Ascending aorta (tissue), 2 donors: ENCODE measurements at regions not wholly inside any gene's neighbourhood (a gene's known extent, or its start where the extent isn't known, plus 50 kb on each side); places are given as distances from the start of the nearest gene placed in this dataset.
"Not testable (repeated sequence)": the region's sequence is repeated elsewhere in the genome, so short reads cannot be mapped to it uniquely, and the experiment has no call there.

Experiments
- DNase-seq, 2 donors: peaks; one replicate each; pipeline ENCODE4 v3.0.0-alpha.2; 2019; ENCODE audit warnings: low spot score in 2 of 2
- H3K27ac ChIP-seq, 2 donors: fragments of 200-600 bp; sonication (generic); one replicate each; pipeline ENCODE4 v1.5.1; 2016 to 2017; ENCODE audit warnings: mild to moderate bottlenecking in 1 of 2
- H3K27me3 ChIP-seq: fragments of 200-600 bp; sonication (generic); one replicate; pipeline ENCODE4 v1.5.1; 2017
- H3K36me3 ChIP-seq, 2 donors: fragments of 200-600 bp; sonication (generic); one replicate each; pipeline ENCODE4 v1.5.1; 2016
- H3K4me1 ChIP-seq, 2 donors: fragments of 200-600 bp; sonication (generic); one replicate each; pipeline ENCODE4 v1.5.1; 2016 to 2017; ENCODE audit warnings: mild to moderate bottlenecking in 1 of 2
- H3K4me3 ChIP-seq, 2 donors: fragments of 200-600 bp; sonication (generic); one replicate each; pipeline ENCODE4 v1.5.1; 2016 to 2017; ENCODE audit warnings: mild to moderate bottlenecking in 1 of 2
- H3K9me3 ChIP-seq, 2 donors: fragments of 200-600 bp; sonication (generic); one replicate each; pipeline ENCODE4 v1.5.1; 2016
- CTCF ChIP-seq, 3 experiments: fragments of 200-600 bp in 2 of 3; fragments of 450-650 bp in 1 of 3; sonication (generic) in 2 of 3; IDR thresholded peaks; one replicate each; pipeline ENCODE4 v1.5.1; 2016 to 2019; ENCODE audit warnings: antibody characterized with exemption in 3 of 3, mild to moderate bottlenecking in 1 of 3, moderate library complexity in 1 of 3
- intact Hi-C: fragments of 100-400 bp; cut with DNase I; formaldehyde crosslinking; loops from one replicate; pipeline ENCODE4 v1.15.1; 2023

DNA sequence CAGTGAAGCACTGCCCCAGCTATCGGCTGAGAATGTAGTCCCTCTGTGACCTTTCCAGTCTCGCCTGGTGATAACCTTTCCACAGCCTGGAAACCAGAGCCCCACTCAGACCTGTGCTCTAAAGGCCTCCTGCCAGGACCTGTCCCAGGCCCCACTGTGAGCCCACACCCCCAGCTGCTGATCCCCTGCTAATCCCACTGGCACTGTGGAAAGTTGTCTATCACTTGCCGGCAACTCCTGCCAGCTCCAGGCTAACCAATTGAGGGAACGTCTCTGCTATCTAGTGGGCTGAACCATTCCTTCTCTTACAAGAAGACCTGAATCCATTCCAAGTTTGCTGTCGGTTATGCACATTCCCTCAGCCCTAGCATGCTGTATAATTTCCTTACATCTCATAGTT is 328.2 kb downstream of the FAM181B start:
- no peak overlapping the region for H3K27ac ChIP-seq
- intact Hi-C loops = no loop called here
- no peaks in the 10 kb centered on the region for H3K27me3 ChIP-seq
- DNase-seq = no peak
- no peak for TF ChIP-seq CTCF (IDR thresholded peaks at IDR 0.05)
- no peaks in the 10 kb centered on the region for H3K36me3 ChIP-seq
- no peak overlapping the region for H3K4me3 ChIP-seq
- H3K4me1 ChIP-seq = no peaks in the 10 kb centered on the region
- no peaks in the 10 kb centered on the region for H3K9me3 ChIP-seq

GRCh38 chr11:82404981-82405380 is 328.7 kb downstream of the FAM181B start:
- TF ChIP-seq CTCF (IDR thresholded peaks at IDR 0.05) = no peak

GRCh38 chr11:82403640-82404305 is 329.9 kb downstream of the FAM181B start:
- H3K27me3 ChIP-seq = no peaks in the 10 kb centered on the region
- no peak for DNase-seq
- no peaks in the 10 kb centered on the region for H3K36me3 ChIP-seq
- intact Hi-C loops = no loop called here
- no peaks in the 10 kb centered on the region for H3K4me1 ChIP-seq
- no peaks in the 10 kb centered on the region for H3K9me3 ChIP-seq
- no peak overlapping the region for H3K4me3 ChIP-seq
- no peak for TF ChIP-seq CTCF (IDR thresholded peaks at IDR 0.05)
- H3K27ac ChIP-seq = no peak overlapping the region

More at GRCh38 chr11:82404981-82405380, 328.7 kb downstream of the FAM181B start:
- DNase-seq = no peak
- no peaks in the 10 kb centered on the region for H3K36me3 ChIP-seq
- H3K27ac ChIP-seq = no peak overlapping the region
- H3K4me3 ChIP-seq = no peak overlapping the region
- H3K4me1 ChIP-seq = no peaks in the 10 kb centered on the region
- no peaks in the 10 kb centered on the region for H3K27me3 ChIP-seq
- H3K9me3 ChIP-seq = no peaks in the 10 kb centered on the region
- intact Hi-C loops = no loop called here

DNA sequence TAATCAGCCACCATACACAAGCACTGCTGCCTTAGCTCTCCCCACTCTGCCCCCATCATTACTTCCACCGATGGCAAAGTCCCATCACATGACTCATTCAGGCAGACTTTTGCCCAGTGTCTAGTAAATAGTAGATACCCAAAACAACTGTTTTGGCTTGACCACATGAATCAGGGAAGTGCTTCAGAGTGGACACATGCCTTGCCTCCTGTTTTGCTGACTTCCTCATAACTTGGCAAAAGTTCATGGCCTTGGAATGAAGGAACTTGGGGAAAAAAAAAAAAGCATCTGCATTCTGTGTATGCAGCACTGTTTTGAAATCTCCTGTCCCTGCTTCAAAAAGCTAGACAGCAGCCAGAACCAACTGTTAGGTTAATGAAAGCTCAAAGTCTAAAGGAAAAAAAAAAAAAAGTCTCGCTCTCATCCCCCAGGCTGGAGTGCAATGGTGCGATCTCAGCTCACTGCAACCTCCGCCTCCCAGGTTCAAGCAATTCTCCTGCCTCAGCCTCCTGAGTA is 335.3 kb downstream of the FAM181B start:
- DNase-seq = no peak
- no peak overlapping the region for H3K4me3 ChIP-seq
- H3K9me3 ChIP-seq = no peaks in the 10 kb centered on the region
- H3K27ac ChIP-seq = no peak overlapping the region
- intact Hi-C loops = no loop called here
- no peaks in the 10 kb centered on the region for H3K27me3 ChIP-seq
- H3K4me1 ChIP-seq = no peaks in the 10 kb centered on the region
- no peak for TF ChIP-seq CTCF (IDR thresholded peaks at IDR 0.05)
- H3K36me3 ChIP-seq = no peaks in the 10 kb centered on the region

DNA sequence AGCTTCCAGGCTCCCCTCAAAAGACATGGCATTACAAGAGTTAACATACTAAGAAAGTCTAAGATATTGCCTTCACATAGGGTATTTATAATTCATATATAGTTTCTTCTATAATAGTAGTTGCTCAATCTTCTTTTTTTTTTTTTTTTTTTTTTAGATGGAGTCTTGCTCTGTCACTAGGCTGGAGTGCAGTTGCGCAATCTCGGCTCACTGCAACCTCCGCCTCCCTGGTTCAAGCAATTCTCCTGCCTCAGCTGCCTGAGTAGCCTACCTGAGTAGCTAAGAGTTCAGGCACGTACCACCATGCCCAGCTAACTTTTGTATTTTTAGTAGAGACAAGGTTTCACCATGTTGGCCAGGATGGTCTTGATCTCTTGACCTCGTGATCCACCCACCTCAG is 337.0 kb downstream of the FAM181B start:
- H3K9me3 ChIP-seq, H3K4me1 ChIP-seq, DNase-seq, H3K27me3 ChIP-seq, intact Hi-C loops, H3K4me3 ChIP-seq, H3K27ac ChIP-seq, H3K36me3 ChIP-seq: not testable (repeated sequence)

DNA sequence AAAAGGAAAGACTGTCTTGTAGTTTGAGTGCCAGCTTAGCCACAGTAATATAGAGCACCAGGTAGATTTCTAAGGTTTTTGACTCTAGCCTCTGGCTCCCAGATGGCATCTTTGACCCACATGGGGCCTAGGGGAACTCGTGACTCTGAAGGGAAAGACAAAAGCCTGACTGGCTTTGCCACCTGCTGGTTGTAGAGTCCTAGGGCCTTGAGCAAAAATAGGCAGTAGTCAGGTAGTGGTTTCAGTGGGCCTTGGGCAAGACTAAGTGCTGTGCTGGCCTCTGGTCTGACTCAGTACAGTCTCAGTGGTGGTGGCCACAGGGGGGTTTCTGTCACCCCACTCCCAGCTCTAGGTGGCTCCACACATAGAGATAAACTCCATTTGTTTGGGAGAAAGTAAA is 349.4 kb downstream of the FAM181B start:
- no peaks in the 10 kb centered on the region for H3K27me3 ChIP-seq
- DNase-seq = no peak
- no peak overlapping the region for H3K27ac ChIP-seq
- no peaks in the 10 kb centered on the region for H3K36me3 ChIP-seq
- H3K9me3 ChIP-seq = no peaks in the 10 kb centered on the region
- no peaks in the 10 kb centered on the region for H3K4me1 ChIP-seq
- H3K4me3 ChIP-seq = no peak overlapping the region
- intact Hi-C loops = no loop called here
- no peak for TF ChIP-seq CTCF (IDR thresholded peaks at IDR 0.05)
